NCI-H2029 treated with DMSO at 0.1 percent for 48 hours (cell line): ENCODE measurements at regions not wholly inside any gene's neighbourhood (a gene's known extent, or its start where the extent isn't known, plus 50 kb on each side); places are given as distances from the start of the nearest gene placed in this dataset.

Experiments
- DNase-seq: peaks from one replicate; lab custom pipeline; 2025; lab: John Stamatoyannopoulos, UW

GRCh38 chr2:9105601-9106337, 100.8 kb upstream of the ASAP2 start:
- DNase-seq, result no peak

- DNase-seq, result no peak
Measured at GRCh38 chr2:9103663-9104277, 100.3 kb upstream of the MBOAT2 start.

DNA sequence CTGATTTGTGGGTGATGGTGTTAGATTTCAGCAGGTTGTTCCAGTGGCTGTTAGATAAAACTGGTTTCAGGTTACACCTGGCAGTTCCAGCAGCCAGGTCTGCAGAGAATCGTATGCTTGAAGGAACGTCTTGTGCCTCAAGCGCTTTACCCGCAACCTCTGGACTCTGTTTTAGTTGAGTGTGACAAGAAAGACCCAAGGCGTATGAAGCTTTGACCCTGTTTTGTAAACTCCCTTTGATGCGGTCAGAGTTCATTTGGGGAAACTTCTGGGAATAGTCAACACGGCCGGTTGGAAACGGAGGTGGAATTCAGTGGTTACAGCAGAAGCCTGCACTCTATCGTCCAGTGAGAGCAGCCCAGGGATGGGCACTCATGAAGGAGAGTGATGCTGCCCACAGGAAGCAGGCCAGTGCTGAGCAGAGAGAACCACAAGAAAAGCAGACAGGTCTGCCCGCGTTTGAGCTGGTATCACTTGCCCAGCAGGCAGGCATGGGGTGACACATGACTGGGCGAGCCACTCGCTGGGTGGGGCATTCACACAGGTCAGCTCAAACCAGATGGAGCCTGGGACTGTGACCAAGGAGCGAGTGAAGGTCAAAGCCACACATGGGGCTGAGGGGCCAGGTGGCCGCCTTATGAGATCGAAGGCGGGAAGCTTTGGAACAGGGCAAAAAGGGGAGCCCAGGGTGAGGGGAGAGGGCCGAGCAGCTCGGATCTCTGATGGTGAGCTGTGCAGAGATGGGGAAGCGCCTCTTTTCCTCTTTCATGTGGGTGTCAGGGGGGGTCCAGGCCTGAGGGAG, 99.6 kb upstream of the MBOAT2 start:
- no peak for DNase-seq

GRCh38 chr2:9101763-9102425, 98.4 kb upstream of the MBOAT2 start:
- no peak for DNase-seq

DNA sequence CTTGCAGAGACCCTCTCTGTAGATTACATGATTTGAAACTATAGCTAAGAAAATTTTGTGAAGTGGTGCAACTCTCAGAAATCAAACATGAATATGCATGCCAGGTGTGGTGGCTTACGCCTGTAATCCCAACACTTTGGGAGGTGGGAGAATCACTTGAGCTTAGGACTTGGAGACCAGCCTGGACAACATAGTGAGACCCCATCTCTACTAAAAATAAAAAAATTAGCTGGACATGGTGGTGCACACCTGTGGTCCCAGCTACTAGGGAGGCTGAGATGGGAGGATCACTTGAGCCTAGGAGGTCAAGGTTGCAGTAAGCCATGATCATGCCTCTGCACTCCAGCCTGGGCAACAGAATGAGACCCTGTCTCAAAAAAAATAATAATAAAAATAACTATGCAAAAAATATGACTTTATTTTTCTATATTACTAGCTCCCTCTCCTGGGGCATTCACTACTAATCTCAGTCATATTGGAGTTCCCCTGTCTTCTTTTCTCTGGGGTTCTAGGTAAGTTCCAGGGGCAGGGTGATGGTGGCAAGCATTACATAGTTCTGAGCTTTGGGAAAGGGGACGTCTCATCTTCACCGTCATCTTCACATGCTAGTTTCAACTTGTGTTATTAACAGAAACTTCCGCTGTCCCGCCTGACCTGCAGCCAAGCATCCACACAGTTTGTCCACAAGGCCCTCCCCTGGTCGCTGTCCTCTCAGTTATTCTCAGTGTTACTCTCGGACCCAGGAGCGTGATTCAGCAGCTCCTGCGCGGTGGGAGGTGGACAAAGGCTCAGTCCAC, 96.8 kb upstream of the MBOAT2 start:
- DNase-seq, result no peak

DNA sequence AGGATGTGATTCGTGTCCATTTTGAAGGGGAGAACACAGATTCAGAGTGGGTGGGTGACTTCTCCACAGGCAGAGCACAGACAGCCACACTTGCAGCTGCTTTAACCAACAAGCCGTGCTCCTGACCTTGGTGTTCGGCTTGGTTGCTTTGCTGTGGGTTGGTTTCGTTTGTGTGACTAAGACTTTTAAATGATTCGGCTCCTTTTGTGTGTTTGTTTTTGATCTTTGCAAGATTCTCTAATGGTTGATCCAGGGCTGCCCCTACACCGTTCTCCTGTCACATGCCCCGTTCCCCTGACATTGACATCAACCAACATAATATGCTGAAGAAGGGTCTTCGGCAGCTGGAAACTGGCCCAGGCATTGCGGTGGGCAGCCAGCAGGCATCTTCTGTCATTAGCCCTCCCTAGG, 95.9 kb upstream of the MBOAT2 start:
- no peak for DNase-seq

- no peak for DNase-seq
Measured at GRCh38 chr2:9097892-9098291, 94.4 kb upstream of the MBOAT2 start.

DNA sequence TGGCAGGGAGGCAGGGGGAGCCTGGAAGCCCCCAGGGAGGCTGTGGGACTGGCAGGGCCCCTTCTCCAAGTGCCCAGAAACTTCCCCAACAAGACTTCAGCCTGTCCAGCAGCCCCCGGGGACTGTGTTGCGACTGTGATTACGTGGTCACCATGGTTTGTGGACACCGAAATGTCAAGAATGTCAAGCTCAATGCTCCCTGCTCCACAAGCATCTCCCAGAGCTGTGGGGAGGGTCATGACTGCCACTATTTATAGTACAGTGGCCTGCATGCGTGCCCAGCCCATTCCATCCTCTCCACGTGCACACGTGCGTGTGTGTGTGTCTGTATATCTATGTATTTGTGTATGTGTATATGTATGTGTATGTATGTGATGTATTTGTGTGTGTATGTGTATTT, 93.8 kb upstream of the MBOAT2 start:
- DNase-seq, result no peak

- no peak for DNase-seq
Measured at GRCh38 chr2:9096761-9097160, 93.3 kb upstream of the MBOAT2 start.

GRCh38 chr2:9095690-9096089, 92.2 kb upstream of the MBOAT2 start:
- DNase-seq, result no peak

DNA sequence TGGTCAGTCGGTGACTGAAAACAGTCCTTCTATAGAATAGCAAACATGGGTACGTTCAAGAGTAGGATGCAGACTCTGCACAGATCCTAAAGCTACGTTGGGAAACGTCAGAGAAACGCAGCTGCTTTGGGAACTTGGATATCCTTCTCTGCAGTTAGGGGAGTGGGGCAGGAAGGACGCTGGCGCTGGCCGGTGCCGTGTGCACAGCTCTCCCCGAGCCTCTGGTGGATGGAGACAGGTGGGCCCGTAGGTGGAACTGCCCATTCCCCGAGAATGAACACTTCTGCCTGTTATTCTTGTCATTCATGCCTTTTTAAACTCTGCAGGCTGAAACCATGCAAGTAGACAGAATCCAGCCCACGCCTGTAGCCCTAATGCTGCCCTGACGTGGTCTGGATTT, 91.7 kb upstream of the MBOAT2 start:
- no peak for DNase-seq

DNA sequence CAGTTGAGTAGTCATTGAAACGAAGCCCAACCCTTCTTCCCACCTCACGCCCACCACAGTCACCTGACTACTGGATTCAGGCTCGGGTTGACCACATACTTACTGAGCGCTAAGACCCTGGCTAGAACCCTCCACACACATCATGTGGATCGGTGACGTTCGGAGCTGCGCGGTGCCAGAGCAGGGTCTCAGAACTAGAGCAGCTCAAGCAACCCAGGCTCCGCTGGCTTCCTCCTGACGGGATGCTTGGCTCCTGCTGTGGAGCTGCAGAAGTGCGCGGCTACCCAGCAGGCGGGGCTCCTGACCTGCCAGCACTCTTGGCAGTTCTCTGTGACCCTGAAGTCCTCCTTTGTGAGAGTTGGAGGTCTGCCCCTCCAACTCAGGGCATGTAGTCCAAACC, 90.6 kb upstream of the MBOAT2 start:
- no peak for DNase-seq

DNA sequence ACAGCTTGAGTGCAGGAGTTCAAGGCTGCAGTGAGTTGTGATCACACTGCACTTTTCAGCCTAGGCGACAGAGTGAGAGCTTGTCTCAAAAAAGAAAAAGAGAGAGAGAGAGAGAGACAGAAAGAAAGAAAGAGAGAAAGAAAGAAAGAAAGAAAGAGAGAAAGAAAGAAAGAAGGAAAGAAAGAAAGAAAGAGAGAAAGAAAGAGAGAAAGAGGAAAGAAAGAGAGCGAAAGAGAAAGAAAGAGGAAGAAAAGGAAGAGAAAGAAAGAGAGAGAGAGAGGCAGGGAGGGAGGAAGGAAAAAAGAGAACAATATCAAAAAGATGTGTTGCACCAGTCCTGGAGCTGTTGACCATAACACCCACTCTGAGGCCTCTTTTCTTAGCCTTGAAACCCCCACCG, 89.8 kb upstream of the MBOAT2 start:
- DNase-seq, result no peak

DNA sequence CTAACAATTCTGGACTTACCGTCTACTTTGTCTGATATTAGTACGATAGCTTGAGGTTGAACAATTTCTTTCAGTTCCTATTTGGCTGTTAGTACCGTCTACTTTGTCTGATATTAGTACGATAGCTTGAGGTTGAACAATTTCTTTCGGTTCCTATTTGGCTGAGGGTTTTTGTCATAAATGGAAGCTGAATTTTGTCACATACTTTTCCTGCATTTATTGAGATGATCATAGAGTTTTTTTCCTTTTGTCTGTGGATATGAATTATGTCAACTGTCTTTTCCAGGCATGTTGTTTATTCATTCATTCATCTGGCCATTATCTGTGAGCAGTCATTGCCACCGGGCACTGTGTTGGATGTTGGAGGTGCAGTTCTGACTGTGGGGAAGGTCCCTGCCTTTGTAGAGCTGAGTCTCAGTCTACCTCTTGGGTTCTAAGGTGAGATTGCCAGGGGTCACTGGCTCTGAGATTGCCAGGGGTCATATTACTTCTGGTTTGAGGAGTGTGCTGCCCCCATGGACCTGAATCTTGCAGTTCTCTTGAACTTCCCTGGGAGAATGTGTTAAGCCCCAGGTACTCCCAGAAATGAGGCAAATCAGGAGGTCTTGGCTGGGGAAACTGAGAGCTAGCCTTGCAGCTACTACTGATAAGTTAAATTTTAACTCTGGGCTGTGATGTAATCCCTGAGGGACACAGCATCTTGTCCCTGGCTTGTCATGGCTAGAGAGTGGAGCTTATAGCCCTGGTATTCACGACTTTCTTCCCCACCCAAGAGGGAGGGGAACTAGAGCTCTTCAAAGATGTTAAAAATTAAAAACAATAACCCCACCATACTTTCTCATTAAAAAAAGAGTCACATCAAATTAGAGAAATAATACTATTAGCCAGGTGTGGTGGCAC, 89.1 kb upstream of the MBOAT2 start:
- no peak for DNase-seq

DNA sequence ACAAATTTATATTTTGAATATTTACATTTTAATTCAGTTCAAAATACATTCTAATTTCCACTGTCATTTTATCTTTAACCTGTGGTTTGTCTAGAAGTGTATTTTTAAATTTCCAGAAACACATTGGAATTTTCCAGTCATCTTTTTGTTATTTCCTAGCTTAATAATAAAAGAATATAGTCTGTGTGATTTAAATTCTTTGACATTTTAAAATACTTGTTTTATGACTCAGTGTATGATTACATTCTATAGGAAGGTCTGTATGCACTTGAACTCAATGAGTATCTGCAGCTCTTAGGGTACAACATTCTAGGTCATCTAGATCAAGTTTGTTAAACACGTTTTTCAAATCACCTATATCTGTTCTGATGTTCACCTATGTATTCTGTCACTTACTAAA, 88.3 kb upstream of the MBOAT2 start:
- DNase-seq, result no peak

GRCh38 chr2:9089831-9090230, 86.3 kb upstream of the MBOAT2 start:
- no peak for DNase-seq

- DNase-seq, result no peak
Measured at GRCh38 chr2:9087121-9087681, 83.7 kb upstream of the MBOAT2 start.

- no peak for DNase-seq
Measured at GRCh38 chr2:9086465-9086864, 83.0 kb upstream of the MBOAT2 start.

- DNase-seq, result no peak
Measured at GRCh38 chr2:9085353-9085752, 81.9 kb upstream of the MBOAT2 start.

DNA sequence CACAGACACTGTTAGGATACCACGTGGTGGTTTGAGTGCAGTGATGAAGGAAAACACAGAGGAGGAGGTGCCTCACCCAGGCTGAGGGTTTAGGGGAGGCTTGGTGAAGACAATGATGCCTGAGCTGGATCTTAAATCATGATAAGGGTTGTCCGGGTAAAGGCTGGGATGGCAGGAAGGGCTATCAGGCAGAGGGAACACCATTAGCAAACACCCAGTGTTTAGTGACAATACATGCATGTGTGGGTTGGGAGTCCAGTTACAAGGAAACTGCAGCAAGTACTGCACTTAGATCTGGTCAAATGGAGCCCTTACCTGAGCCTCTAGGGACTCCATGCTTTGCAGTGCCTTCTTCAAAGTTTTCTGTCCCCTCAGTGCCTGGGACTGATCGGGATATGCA, 79.8 kb upstream of the MBOAT2 start:
- DNase-seq, result no peak
